HG03175 (cell line): ENCODE measurements at regions not wholly inside any gene's neighbourhood (a gene's known extent, or its start where the extent isn't known, plus 50 kb on each side); places are given as distances from the start of the nearest gene placed in this dataset.

Source experiments
- ATAC-seq: cut with Tn5 transposase; IDR thresholded peaks from one replicate; pipeline ENCODE4 v1.9.1; 2021; ENCODE audit warnings: mild to moderate bottlenecking, moderate library complexity; ENCODE audit not compliant: unreplicated experiment

- no peak for ATAC-seq
These were observed 55.7 kb upstream of the PKDCC start for GRCh38 chr2:41992056-41992642.

- no peak for ATAC-seq
These were observed 55.0 kb upstream of the PKDCC start for GRCh38 chr2:41992671-41993434.

GRCh38 chr2:41993435-41993925 lies 54.3 kb upstream of the PKDCC start:
- ATAC-seq, result no peak

GRCh38 chr2:41994233-41994637 lies 53.6 kb upstream of the PKDCC start:
- no peak for ATAC-seq

DNA sequence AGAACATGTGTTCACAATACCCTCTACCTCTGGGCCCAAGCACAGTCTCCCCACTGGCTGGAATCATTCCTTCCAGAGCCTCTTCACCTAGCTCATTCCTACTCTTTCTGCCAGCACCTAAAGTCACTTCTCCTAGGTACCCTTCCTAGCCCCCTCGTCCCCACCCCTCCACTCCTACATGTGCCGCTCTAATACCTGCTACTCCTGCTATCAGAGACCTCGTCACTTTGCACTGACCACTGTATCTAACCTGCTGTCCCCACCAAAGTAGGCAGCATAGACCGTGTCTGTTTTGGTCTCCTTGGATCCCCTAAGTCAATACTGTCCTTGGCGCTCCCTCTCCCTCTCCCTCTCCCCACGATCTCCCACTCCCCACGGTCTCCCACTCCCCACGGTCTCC lies 53.2 kb upstream of the PKDCC start:
- ATAC-seq, result no peak

- no peak for ATAC-seq
These were observed 50.3 kb upstream of the PKDCC start for GRCh38 chr2:41997561-41997960.
